EL (cell line): ENCODE measurements at regions not wholly inside any gene's neighbourhood (a gene's known extent, or its start where the extent isn't known, plus 50 kb on each side); places are given as distances from the start of the nearest gene placed in this dataset.
A peak's percentile ranks its signal among the peaks of the same experiment; 100 is the strongest.

ENCODE experiments used
- DNase-seq: peaks from one replicate; pipeline ENCODE4 v3.0.0-alpha.2; 2016

DNA sequence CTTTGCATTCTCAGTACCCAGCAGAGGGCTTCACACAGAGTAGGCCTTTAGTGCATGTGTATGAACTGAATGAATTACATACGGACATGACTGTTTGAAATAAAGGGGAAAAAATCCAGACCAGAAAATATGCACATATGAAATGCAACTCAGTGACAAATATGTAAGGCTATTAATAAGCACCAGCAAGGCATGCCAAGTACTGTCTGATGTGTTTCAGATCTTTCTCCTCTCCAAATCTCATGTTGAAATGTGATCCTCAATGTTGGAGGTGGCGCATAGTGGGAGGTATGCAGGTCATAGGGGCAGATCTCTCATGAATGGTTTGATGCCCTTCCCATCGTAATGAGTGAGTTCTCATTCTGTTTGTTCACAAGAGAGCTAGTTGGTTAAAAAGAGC is 87.3 kb upstream of the TOMM7 start:
- DNase-seq = no peak

DNA sequence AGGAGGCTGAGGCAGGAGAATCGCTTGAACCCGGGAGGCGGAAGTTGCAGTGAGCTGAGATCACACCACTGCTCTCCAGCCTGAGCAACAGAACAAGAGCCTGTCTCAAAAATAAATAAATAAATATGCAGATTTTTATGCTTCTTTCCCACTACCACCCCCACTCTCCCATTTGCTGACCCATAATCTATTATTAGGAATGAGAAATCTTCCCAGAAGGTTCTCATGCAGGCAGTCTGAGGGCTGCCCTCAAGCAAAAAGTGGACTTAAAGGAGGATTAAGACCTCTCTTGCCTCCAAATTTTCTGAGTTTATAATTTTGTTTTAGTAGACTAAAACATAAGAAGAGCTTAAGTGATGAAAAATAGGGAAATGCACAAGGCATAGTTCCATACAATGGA is 85.2 kb upstream of the TOMM7 start:
- DNase-seq = no peak

DNA sequence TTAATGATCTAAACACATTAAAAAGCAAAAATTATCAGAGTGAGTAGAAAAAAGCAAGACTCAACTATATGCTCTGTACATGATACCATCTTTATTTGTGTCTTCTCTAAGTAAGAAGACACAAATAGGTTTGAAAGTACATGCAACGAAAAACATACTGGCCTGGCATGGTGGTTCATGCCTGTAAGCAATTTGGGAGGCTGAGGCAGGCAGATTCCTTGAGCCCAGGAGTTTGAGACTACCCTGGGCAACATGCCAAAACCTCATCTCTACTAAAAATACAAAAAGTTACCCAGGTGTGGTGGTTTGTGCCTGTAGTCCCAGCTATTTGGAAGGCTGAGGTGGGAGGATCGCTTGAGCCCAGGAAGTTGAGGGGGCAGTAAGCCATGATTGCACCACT is 78.1 kb upstream of the TOMM7 start:
- DNase-seq = no peak

DNA sequence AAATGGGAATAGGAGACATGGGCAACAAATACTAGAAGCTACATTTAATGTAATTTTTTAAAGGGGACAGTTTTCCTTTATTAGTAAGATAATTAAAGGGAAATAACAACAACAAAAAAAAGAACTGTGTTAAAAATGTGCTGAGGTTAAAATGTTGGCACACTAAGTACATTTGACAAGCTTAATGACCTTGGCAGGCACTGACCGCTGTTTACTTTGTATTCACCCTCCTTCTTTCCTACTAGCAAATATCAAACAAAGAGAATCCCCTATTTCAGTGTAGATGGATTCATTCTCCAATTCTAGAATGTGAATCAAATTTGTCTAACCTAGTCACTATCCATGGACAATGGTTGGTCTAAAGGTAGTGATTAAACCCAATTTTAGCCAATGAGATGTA is 77.5 kb upstream of the TOMM7 start:
- no peak for DNase-seq

DNA sequence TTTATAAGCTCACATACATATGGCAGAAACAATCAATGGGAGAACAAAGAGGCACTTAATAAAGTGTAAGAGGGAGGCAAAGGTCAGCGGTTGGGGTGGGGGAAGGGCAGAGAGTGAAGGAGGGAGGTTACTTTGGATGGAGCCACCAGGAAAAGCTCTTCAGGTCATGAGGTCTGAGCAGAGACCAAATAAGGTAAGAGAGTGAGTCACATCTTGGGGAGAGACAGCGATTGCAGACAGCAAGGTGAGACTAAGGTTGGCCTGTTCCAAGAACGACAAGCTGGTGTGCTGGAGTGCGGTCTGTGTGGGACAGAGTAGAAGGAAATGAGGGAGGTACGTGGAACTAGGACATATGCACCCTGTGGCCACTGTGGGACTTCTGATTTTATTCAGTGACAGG is 74.3 kb upstream of the TOMM7 start:
- DNase-seq = no peak

DNA sequence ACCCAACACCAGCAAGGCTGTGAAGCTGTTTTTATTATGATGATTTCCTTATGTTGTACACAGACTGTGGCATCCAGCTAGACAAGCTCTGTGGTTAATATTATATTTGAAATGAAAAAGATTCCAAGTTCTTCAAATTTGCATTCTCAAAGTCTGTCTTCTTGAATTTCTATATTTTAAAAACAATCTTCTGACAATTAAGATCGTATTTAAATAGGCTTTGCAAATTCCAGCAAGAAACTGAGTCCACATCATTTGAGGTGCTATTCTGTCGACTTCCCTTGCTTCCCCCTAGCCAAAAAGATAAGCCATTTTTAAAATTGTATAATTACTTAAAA is 73.1 kb upstream of the TOMM7 start:
- no peak for DNase-seq

DNA sequence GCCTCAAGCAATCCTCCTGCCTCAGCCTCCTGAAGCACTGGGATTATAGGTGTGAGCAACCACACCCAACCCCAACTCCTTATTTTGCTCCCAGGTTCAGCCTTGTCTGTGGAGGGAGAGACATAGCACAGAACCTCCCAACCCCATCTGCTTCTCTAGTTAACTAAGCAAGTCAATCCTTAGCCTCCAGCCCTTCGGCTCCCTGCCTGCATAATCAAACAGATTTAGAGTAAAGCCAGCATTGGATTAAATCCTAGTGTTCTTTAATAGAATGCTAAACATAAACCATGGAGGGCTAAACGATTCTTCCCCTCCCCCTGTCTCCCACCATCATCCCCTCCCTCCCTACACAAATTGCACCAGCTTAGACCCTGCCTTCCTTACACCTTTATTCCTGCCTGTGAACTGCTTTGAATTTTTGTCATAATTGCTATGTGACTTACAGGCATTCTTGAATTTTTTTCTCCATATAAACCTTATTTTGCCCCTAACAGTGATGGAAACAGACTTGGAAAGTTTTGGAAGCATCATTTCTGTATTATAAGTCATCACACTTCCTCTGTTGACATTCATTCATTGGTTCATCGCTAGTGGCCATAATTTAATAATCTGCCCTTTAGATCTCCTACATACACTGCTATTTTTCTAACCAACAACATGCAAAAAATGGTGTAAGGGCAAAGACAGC is 72.6 kb upstream of the TOMM7 start:
- DNase-seq = peak; percentile 52

DNA sequence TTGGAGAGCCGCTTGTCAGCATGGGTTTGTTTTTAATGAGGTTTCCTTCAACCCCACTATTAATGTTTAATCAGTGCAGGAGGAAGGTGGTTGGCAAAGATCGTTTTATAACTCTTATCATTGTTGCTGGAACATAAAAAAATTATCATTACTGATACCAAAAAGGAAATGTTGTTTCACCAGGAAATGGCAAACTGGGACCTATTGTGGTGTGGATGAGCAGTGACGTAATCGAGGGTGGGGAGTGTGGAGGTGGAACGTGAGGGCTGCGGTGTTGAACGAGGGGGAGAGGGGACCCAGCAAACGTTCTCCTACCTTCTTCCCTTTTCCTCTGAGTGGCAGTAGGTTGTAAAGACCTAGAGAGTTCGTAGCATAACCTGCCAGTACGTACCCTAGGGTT is 71.9 kb upstream of the TOMM7 start:
- DNase-seq = no peak

DNA sequence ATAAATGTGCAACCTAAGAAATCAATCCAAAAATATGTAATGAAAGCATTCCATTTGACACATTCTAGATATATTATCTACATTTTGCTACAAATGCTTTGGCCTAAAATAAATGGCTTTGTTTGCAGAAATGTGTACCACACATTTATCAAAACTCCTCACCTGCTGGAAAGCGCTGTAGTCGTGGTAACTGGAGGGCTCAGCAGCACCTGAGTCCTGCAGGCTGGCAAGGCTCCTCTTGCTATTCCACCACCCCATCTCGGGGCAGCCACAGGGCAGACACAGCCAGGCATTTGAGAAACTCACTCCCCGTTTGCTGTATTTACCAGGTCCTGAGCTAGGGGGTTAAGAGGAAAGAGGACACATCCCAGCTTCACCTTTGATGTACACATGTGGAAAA is 68.1 kb upstream of the TOMM7 start:
- no peak for DNase-seq

DNA sequence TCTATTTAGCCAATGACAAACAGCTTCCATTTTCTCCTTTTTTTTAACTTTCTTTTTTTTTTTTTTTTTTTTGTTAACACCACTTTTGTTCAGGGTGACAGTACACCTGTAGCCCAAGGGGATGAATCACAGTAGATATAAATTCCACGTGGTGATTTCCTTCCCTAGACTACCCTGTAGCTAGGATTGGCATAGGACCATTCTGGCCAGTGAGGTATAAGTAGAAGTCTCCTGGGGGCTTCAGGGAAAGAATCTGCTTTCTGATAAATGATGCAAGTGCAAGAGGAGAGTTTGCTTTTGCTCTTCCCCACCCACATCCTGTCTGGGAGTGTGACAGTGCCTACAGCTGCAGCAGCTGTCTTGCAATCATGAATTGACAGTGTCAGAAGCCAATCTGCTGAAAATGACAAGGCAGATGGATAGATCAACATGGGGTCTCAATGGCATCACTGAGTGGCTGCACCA is 63.2 kb upstream of the TOMM7 start:
- no peak for DNase-seq

DNA sequence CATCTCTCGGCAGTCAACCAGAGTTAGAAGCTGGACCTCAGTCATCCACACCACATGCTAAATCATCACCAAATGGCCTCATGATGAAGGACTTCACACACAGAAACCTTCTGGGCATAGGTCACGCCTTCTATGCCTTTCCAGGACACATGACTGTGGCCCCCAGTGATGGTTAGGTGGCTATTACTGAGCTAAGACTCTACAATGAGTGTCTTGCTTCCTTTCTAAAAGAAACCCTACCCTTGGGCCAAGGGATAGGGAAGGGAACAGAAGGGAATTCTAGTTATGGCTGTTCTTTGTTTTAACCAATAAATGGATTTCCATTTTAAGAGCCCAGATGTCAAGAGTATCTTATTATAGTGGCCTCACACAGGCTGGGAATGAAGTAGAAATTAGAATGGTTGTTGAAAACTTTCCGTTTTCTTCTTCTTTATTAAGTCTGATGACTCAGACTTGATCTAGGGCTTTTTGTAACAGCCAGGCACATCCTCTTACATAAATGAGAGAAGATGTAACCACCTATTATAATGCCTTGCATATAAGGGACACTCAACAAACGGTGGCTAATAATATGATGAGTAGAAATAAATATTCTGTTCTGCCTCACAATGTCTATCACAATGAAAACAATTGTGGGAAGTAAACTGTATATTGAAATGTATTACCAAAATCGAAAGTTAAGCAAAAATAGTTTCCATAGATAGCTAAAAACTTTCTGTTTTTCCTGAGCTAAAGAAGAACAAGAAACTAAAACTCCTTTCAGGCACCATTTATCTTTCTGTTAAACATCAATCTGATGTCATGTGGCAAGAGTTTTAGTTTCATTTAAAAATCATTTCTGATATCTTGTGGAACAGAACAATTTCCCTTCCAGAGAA is 62.5 kb upstream of the TOMM7 start:
- DNase-seq = no peak

DNA sequence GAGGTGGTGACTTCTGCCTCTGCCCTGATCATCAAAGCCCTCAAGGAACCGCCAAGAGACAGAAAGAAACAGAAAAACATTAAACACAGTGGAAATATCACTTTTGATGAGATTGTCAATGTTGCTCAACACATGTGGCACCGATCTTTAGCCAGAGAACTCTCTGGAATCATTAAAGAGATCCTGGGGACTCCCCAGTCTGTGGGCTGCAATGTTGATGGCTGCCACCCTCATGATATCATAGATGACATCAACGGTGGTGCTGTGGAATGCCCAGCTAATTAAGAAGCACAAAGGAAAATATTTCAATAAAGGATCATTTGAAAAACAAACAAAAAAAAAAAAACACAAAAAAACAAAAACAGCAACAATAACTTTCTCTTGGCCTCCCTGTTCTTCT is 59.5 kb upstream of the TOMM7 start:
- DNase-seq = no peak

DNA sequence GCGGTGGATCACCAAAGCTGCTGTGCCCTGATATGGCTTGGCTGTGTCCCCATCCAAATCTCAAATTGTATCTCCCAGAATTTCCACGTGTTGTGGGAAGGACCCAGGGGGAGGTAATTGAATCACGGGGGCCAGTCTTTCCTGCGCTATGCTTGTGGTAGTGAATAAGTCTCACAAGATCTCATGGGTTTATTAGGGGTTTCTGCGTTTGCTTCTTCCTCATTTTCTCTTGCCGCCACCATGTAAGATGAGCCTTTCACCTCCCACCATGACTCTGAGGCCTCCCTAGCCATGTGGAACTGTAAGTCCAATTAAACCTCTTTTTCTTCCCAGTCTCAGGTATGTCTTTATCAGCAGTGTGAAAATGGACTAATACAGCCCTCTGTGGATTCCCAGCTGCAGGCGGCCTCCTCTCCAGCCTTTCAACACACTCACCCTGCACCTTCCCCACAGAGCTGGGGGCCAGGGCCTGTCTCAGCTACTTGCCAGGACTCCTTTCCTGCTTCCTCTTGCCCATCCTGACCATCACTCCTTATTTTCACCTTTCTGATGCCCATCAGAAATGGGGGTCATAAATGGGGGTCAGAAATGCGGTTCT is 57.2 kb upstream of the TOMM7 start:
- no peak for DNase-seq

DNA sequence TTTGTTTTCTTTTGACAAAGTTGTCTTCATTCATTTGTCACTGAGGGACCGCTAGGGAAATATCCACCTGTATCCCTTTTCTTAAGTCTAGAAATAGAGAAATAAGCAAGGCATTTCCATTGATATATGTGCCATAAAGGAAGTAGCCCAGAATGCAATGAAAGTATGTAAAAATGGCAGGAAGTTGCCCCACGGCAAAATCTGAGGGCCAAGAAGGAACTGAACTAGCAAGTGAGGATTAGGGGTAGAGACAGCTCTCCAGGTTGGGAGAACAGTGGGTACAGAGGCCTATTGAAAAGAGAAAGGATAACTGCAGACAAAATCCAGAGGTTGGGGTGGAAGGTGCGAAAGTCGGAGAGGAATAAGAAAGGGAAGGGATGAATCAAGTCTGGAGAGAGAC is 56.6 kb upstream of the TOMM7 start:
- DNase-seq = no peak

DNA sequence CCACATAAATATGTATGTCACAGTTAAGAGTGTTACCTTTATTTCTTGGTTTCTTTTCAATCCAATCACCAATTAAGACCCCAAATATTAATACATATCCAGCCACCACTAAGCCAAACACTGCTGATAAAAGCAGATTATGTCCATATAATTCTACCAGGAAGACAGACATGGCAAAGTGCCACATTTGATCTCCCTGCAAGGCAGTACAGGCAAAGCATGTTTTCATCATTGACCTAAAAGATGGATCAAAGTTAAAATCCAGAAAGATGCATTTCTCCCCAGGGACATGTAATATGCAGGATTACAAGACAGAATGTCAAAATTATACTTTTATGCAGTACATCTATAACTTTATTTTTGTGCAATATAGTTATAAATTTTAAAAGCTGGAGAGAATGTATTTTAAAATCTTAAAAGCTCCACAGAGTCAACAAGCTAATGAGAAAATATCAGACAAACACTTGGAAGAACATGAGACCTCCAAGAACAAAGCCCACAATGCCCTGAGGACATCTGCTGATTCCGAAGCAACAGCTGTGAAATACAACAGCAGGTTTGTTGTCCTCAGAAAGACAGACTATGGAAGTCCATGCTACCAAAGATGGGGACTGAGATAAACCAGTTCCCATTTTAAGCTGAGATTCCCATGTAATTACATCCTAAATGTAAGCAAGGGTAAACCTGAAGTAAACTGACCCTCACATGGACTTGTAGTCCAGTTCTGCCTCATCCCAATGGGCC is 54.5 kb upstream of the TOMM7 start:
- DNase-seq = no peak

DNA sequence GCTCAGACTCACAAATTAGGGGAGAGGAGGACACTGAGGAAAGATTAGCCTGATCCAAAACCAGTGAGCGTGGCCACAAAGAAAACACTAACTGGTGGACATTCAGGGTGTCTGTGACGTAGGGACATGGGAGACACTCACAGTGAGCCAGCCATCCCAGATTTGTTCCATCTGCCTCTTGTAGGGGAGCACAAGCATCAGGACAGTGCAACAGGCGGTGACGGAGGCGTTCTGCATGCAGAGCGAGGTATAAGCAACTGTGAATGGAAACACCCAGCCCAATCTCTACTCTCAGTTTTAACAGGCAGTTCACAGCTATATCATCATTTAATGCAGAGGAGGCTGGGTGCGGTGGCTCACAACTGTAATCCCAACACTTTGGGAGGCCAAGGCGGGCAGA is 52.8 kb upstream of the TOMM7 start:
- no peak for DNase-seq

DNA sequence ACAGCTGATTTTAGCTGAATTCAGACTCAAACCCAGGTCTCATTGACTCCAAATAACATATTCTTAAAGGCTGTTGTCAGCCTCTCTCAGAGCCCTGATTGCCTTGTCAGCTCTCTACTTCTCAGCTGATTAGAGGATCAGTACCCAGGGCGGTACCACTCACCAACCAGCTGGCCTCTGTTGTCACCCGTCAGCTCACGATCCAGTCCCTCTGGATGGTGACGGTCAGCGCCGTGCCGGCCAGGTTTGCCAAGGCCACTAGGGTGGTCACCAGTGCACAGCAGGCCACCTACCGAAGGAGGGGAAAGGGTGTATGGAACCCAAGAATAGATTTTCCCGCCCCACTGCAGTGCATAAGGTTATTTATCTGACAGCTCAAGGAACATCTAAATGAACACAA is 52.3 kb upstream of the TOMM7 start:
- DNase-seq = no peak
